ENCODE measurements at regions not wholly inside any gene's neighbourhood (a gene's known extent, or its start where the extent isn't known, plus 50 kb on each side); places are given as distances from the start of the nearest gene placed in this dataset.
A peak's percentile ranks its signal among the peaks of the same experiment; 100 is the strongest.

GRCh38 chr6:80460257-80460865, 353.9 kb downstream of the BCKDHB start:
- no peak for TF ChIP-seq POLR2A (IDR thresholded peaks at IDR 0.05)
- TF ChIP-seq CTCF (IDR thresholded peaks at IDR 0.05 in 4 of 5, conservative IDR thresholded peaks at IDR 0.05 in 1 of 5): no peak
- no peak overlapping the region for H3K4me3 ChIP-seq
- DNase-seq: no peak
- H3K27ac ChIP-seq: no peak overlapping the region
- peaks cover 0 to 16% of the 10 kb centered on the region in 2 donors for H3K4me1 ChIP-seq
- no peaks in the 10 kb centered on the region for H3K36me3 ChIP-seq
- H3K9me3 ChIP-seq: no peaks in the 10 kb centered on the region
- intact Hi-C loops (cut with DNase I; ENCODE audit: low total_unique reads): no loop called here
- ATAC-seq: no peak
- in situ Hi-C loops (cut with MboI; ENCODE audit: low sequenced_read_pairs in 4 of 4): no loop called here
- H3K27me3 ChIP-seq: no peaks in the 10 kb centered on the region

GRCh38 chr6:80457439-80457933, 351.0 kb downstream of the BCKDHB start:
- ATAC-seq (peak; percentile 94 to 98), DNase-seq (peak; percentile 27 to 65)
- H3K9me3 ChIP-seq: no peaks in the 10 kb centered on the region
- H3K27me3 ChIP-seq: no peaks in the 10 kb centered on the region
- in situ Hi-C loops (cut with MboI; ENCODE audit: low sequenced_read_pairs in 4 of 4): no loop called here
- no peaks in the 10 kb centered on the region for H3K36me3 ChIP-seq
- no peak for TF ChIP-seq POLR2A (IDR thresholded peaks at IDR 0.05)
- no peak overlapping the region for H3K4me3 ChIP-seq
- peaks cover 0 to 10% of the 10 kb centered on the region in 2 donors for H3K4me1 ChIP-seq
- no peak overlapping the region for H3K27ac ChIP-seq
- intact Hi-C loops (cut with DNase I; ENCODE audit: low total_unique reads): no loop called here

- Histone ChIP-seq H3K4me1 (peaks cover 0 to 10% of the 10 kb centered on the region in 2 donors), H3K27me3 (no peaks in the 10 kb centered on the region), H3K4me3 (no peak overlapping the region), H3K9me3 (no peaks in the 10 kb centered on the region), H3K36me3 (no peaks in the 10 kb centered on the region), H3K27ac (no peak overlapping the region)
- in situ Hi-C loops (cut with MboI; ENCODE audit: low sequenced_read_pairs in 4 of 4) (no loop called here), intact Hi-C loops (cut with DNase I; ENCODE audit: low total_unique reads) (no loop called here)
- no peak for DNase-seq
- ATAC-seq: no peak
- TF ChIP-seq POLR2A (IDR thresholded peaks at IDR 0.05): no peak
- no peak for TF ChIP-seq CTCF (IDR thresholded peaks at IDR 0.05 in 4 of 5, conservative IDR thresholded peaks at IDR 0.05 in 1 of 5)
Observed at GRCh38 chr6:80456724-80457438, 350.4 kb downstream of the BCKDHB start.

GRCh38 chr6:80454661-80455365, 348.3 kb downstream of the BCKDHB start:
- in situ Hi-C loops (cut with MboI; ENCODE audit: low sequenced_read_pairs in 4 of 4): no loop called here
- ATAC-seq (no peak), DNase-seq (no peak)
- Histone ChIP-seq H3K9me3 (no peaks in the 10 kb centered on the region), H3K4me3 (no peak overlapping the region), H3K4me1 (peaks cover 0 to 10% of the 10 kb centered on the region in 2 donors), H3K27me3 (no peaks in the 10 kb centered on the region), H3K27ac (no peak overlapping the region), H3K36me3 (no peaks in the 10 kb centered on the region)
- intact Hi-C loops (cut with DNase I; ENCODE audit: low total_unique reads): no loop called here
- TF ChIP-seq POLR2A (IDR thresholded peaks at IDR 0.05) (no peak), CTCF (IDR thresholded peaks at IDR 0.05 in 4 of 5, conservative IDR thresholded peaks at IDR 0.05 in 1 of 5) (no peak)

GRCh38 chr6:80454197-80454596, 347.7 kb downstream of the BCKDHB start:
- no peaks in the 10 kb centered on the region for H3K9me3 ChIP-seq
- ATAC-seq: no peak
- TF ChIP-seq POLR2A (IDR thresholded peaks at IDR 0.05) (no peak), CTCF (IDR thresholded peaks at IDR 0.05 in 4 of 5, conservative IDR thresholded peaks at IDR 0.05 in 1 of 5) (no peak)
- DNase-seq: no peak
- peaks cover 0 to 10% of the 10 kb centered on the region in 2 donors for H3K4me1 ChIP-seq
- no peak overlapping the region for H3K27ac ChIP-seq
- no peaks in the 10 kb centered on the region for H3K36me3 ChIP-seq
- H3K27me3 ChIP-seq: no peaks in the 10 kb centered on the region
- in situ Hi-C loops (cut with MboI; ENCODE audit: low sequenced_read_pairs in 4 of 4): no loop called here
- no peak overlapping the region for H3K4me3 ChIP-seq
- intact Hi-C loops (cut with DNase I; ENCODE audit: low total_unique reads): no loop called here

All from gastrocnemius medialis (tissue), 4 donors.